ENCODE measurements at regions not wholly inside any gene's neighbourhood (a gene's known extent, or its start where the extent isn't known, plus 50 kb on each side); places are given as distances from the start of the nearest gene placed in this dataset.

- FAIRE-seq (no peak), DNase-seq (ENCODE audit: low read depth in 1 of 2, low spot score in 2 of 2) (no peak)
- no peak for TF ChIP-seq CREB1 (IDR thresholded peaks at IDR 0.05)
- TF ChIP-seq USF2 (IDR thresholded peaks at IDR 0.05; ENCODE audit: low read length): no peak
- TF ChIP-seq TBP (IDR thresholded peaks at IDR 0.05; ENCODE audit: low read depth, low read length): no peak
- no peak for TF ChIP-seq MAX (IDR thresholded peaks at IDR 0.05)
- TF ChIP-seq SIRT6 (IDR thresholded peaks at IDR 0.05; ENCODE audit: low read length): no peak
- no peak overlapping the region for H3K4ac ChIP-seq (replicated peaks; ENCODE audit: insufficient read length, low read depth, low read length)
- H2BK20ac ChIP-seq (ENCODE audit: low read length): no peak overlapping the region
- no peak overlapping the region for H2AK5ac ChIP-seq (ENCODE audit: low read depth, low read length)
- no peak overlapping the region for H3K4me3 ChIP-seq (ENCODE audit: extremely low read depth in 1 of 4, insufficient read depth in 2 of 4, low read depth in 3 of 4, low read length in 4 of 4)
- H4K20me1 ChIP-seq (replicated peaks in 1 of 2; ENCODE audit: control insufficient read depth in 1 of 2, insufficient read depth in 2 of 2, low read length in 2 of 2): no peaks in the 10 kb centered on the region
- no peaks in the 10 kb centered on the region for H3K79me1 ChIP-seq (ENCODE audit: low read depth, low read length)
- no peak overlapping the region for H2BK12ac ChIP-seq (ENCODE audit: low read depth, low read length)
- 82% methylated on average over 1 of the region's 1 CpG; no CpG with 5 or more reads in 1 of the 2 experiments for WGBS, 2 experiments (ENCODE audit: extremely low coverage in 1 of 2, insufficient coverage in 1 of 2, insufficient read length in 1 of 2, insufficient replicate concordance in 2 of 2, low coverage in 1 of 2, low lambda C conversion rate in 2 of 2, missing lambda C conversion rate in 1 of 2)
- H4K5ac ChIP-seq (ENCODE audit: insufficient read length, low read depth, low read length): no peak overlapping the region
- no peak overlapping the region for H3K9ac ChIP-seq (replicated peaks in 1 of 4; ENCODE audit: extremely low read depth in 1 of 4, low read depth in 3 of 4, low read length in 3 of 4)
- H2BK5ac ChIP-seq (ENCODE audit: low read depth, low read length): no peak overlapping the region
- H2AFZ ChIP-seq (ENCODE audit: low read length): no peak overlapping the region
- H3K4me2 ChIP-seq (ENCODE audit: insufficient read depth in 1 of 2, low read depth in 2 of 2, low read length in 2 of 2): no peak overlapping the region
- H4K8ac ChIP-seq (ENCODE audit: extremely low read depth, insufficient read depth, low read length): no peak overlapping the region
- no peaks in the 10 kb centered on the region for H3K36me3 ChIP-seq (ENCODE audit: control insufficient read depth in 2 of 4, insufficient read depth in 4 of 4, low read length in 3 of 4)
- no peak overlapping the region for H3K14ac ChIP-seq (ENCODE audit: insufficient read length)
- no peak overlapping the region for H3K23ac ChIP-seq (ENCODE audit: insufficient read length)
- no peaks in the 10 kb centered on the region for H3K79me2 ChIP-seq (ENCODE audit: control insufficient read depth in 1 of 2, insufficient read depth in 2 of 2, low read length in 2 of 2)
- H3K23me2 ChIP-seq (ENCODE audit: low read depth, low read length): no peaks in the 10 kb centered on the region
- H3K4me1 ChIP-seq (replicated peaks in 1 of 4; ENCODE audit: control insufficient read depth in 3 of 4, insufficient read depth in 4 of 4, low read length in 3 of 4): peaks cover 0 to 2% (median 0%) of the 10 kb centered on the region in 4 experiments; a peak in 1 of 7 replicates
- H3K56ac ChIP-seq (replicated peaks; ENCODE audit: insufficient read length, low read depth, low read length): no peak overlapping the region
- ChIA-PET POLR2A (ENCODE audit: partially characterized antibody) (no interaction called here), CTCF (ENCODE audit: partially characterized antibody) (no interaction called here)
- no peak overlapping the region for H4K91ac ChIP-seq (replicated peaks; ENCODE audit: insufficient read length, low read length)
- H2BK120ac ChIP-seq (replicated peaks; ENCODE audit: low read depth, low read length): no peak overlapping the region
- H3K27me3 ChIP-seq (replicated peaks in 1 of 4; ENCODE audit: control insufficient read depth in 3 of 4, extremely low read depth in 1 of 4, insufficient read depth in 3 of 4, low read length in 3 of 4): no peaks in the 10 kb centered on the region
- no peak overlapping the region for H3K27ac ChIP-seq (ENCODE audit: low read depth, low read length)
- H3K18ac ChIP-seq (ENCODE audit: extremely low read depth, low read length): no peak overlapping the region
- no peak overlapping the region for H2BK15ac ChIP-seq (ENCODE audit: low read length)
- H3K9me3 ChIP-seq (ENCODE audit: insufficient read depth in 2 of 2, low read depth in 1 of 2, low read length in 1 of 2): no peaks in the 10 kb centered on the region
Observed at GRCh38 chr18:40849886-40850285, 1105.1 kb upstream of the PIK3C3 start.

Data from H1 (cell line).